VCaP (cell line): ENCODE measurements at regions not wholly inside any gene's neighbourhood (a gene's known extent, or its start where the extent isn't known, plus 50 kb on each side); places are given as distances from the start of the nearest gene placed in this dataset.

Experiments
- H3K27ac ChIP-seq: fragments of 450-650 bp; 2 replicates; pipeline ENCODE4 v1.5.1; 2017
- CTCF ChIP-seq: fragments of 450-650 bp; conservative IDR thresholded peaks from 2 replicates; pipeline ENCODE4 v1.5.1; 2017; ENCODE audit warnings: mild to moderate bottlenecking, moderate library complexity

GRCh38 chr1:181255270-181255929 is 166.9 kb downstream of the IER5 start:
- TF ChIP-seq CTCF, result no peak
- no peak overlapping the region for H3K27ac ChIP-seq

GRCh38 chr1:181257117-181257516 is 168.6 kb downstream of the IER5 start:
- no peak overlapping the region for H3K27ac ChIP-seq
- no peak for TF ChIP-seq CTCF

- H3K27ac ChIP-seq, result no peak overlapping the region; the same call in 1 of the 2 replicates
- no peak for TF ChIP-seq CTCF
Observed at GRCh38 chr1:181259026-181259745, 170.7 kb downstream of the IER5 start.

- H3K27ac ChIP-seq, result no peak overlapping the region
- no peak for TF ChIP-seq CTCF
Observed at GRCh38 chr1:181260271-181260670, 171.8 kb downstream of the IER5 start.

GRCh38 chr1:181260994-181261393 is 172.5 kb downstream of the IER5 start:
- H3K27ac ChIP-seq, result no peak overlapping the region
- no peak for TF ChIP-seq CTCF

GRCh38 chr1:181262069-181262468 is 173.6 kb downstream of the IER5 start:
- no peak for TF ChIP-seq CTCF

GRCh38 chr1:181263444-181263843 is 174.9 kb downstream of the IER5 start:
- TF ChIP-seq CTCF, result no peak

More at GRCh38 chr1:181262069-181262468, 173.6 kb downstream of the IER5 start:
- H3K27ac ChIP-seq, result no peak overlapping the region

More at GRCh38 chr1:181263444-181263843, 174.9 kb downstream of the IER5 start:
- H3K27ac ChIP-seq, result no peak overlapping the region
